ENCODE measurements at regions not wholly inside any gene's neighbourhood (a gene's known extent, or its start where the extent isn't known, plus 50 kb on each side); places are given as distances from the start of the nearest gene placed in this dataset.

DNA sequence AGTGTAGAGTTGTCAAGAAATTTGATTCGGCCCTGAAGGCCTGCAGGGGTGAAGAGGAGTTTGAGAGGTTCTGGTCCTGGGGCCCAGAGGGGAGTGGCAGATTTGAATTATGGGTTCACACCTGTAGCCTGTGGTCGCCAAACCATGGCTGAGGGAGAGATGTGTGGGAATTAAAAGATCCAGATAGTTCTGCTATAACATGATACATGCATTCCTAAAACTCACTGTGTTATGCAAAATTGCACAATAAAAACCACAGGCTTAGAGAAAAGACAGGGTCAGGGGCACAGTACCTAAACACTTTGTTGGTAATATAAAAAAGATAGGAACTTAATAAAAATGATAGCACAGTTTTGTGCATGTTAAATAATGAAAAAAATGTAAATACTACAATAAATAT lies 106.2 kb downstream of the TMEM30B start:
- Histone ChIP-seq H3K27ac (no peak overlapping the region), H2AFZ (no peak overlapping the region), H3K27me3 (no peaks in the 10 kb centered on the region), H3K79me2 (no peaks in the 10 kb centered on the region), H4K20me1 (ENCODE audit: insufficient read depth, poor library complexity, severe bottlenecking) (no peaks in the 10 kb centered on the region), H3K9me2 (replicated peaks; ENCODE audit: insufficient read depth) (no peaks in the 10 kb centered on the region), H3K4me3 (no peak overlapping the region), H3K9me3 (ENCODE audit: low read depth) (no peaks in the 10 kb centered on the region), H3K4me2 (no peak overlapping the region), H3K4me1 (ENCODE audit: insufficient read depth) (no peaks in the 10 kb centered on the region), H3K36me3 (replicated peaks; ENCODE audit: insufficient read depth, low read depth) (no peaks in the 10 kb centered on the region)
- TF ChIP-seq EZH2phosphoT487 (IDR thresholded peaks at IDR 0.05; ENCODE audit: low read depth, severe bottlenecking, unreplicated experiment) = no peak
- TF ChIP-seq, protein P1, sequence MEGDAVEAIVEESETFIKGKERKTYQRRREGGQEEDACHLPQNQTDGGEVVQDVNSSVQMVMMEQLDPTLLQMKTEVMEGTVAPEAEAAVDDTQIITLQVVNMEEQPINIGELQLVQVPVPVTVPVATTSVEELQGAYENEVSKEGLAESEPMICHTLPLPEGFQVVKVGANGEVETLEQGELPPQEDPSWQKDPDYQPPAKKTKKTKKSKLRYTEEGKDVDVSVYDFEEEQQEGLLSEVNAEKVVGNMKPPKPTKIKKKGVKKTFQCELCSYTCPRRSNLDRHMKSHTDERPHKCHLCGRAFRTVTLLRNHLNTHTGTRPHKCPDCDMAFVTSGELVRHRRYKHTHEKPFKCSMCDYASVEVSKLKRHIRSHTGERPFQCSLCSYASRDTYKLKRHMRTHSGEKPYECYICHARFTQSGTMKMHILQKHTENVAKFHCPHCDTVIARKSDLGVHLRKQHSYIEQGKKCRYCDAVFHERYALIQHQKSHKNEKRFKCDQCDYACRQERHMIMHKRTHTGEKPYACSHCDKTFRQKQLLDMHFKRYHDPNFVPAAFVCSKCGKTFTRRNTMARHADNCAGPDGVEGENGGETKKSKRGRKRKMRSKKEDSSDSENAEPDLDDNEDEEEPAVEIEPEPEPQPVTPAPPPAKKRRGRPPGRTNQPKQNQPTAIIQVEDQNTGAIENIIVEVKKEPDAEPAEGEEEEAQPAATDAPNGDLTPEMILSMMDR (IDR thresholded peaks at IDR 0.05; ENCODE audit: poor library complexity) = no peak
- no peak for TF ChIP-seq EZH2 (IDR thresholded peaks at IDR 0.05; ENCODE audit: borderline replicate concordance)
- DNase-seq (ENCODE audit: low spot score) = no peak
- 76% methylated on average over 2 of the region's 2 CpGs for WGBS (ENCODE audit: low lambda C conversion rate, missing lambda C conversion rate)

DNA sequence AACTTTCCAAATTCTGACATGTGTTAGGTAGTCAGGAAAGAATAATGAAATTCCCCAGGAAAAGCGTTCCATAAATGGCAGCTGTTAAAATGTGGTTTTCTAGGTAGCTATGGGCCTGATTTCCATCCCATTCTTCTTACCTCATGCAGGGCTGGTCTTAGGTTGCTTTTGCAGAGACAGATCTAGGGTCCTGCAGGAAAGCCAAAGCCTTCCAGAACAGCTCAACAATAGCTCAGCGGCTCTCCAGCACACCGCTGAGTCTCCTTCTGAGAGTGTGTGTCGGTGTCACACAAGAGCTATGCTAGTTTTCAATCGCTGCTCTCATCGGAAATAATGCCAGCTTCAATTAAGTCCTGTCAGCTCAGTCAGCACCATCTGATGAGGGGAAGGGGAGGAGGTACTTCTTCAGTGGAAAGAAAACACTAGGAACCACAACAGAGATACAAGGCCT lies 106.7 kb downstream of the TMEM30B start:
- 62% methylated on average over 6 of the region's 6 CpGs for WGBS (ENCODE audit: low lambda C conversion rate, missing lambda C conversion rate)
- H4K20me1 ChIP-seq (ENCODE audit: insufficient read depth, poor library complexity, severe bottlenecking) = no peaks in the 10 kb centered on the region
- no peak for TF ChIP-seq EZH2phosphoT487 (IDR thresholded peaks at IDR 0.05; ENCODE audit: low read depth, severe bottlenecking, unreplicated experiment)
- no peak for TF ChIP-seq EZH2 (IDR thresholded peaks at IDR 0.05; ENCODE audit: borderline replicate concordance)
- TF ChIP-seq, protein P1 (IDR thresholded peaks at IDR 0.05; ENCODE audit: poor library complexity) = no peak
- no peak overlapping the region for H2AFZ ChIP-seq
- H3K9me2 ChIP-seq (replicated peaks; ENCODE audit: insufficient read depth) = no peaks in the 10 kb centered on the region
- H3K9me3 ChIP-seq (ENCODE audit: low read depth) = no peaks in the 10 kb centered on the region
- no peak for DNase-seq (ENCODE audit: low spot score)
- no peaks in the 10 kb centered on the region for H3K4me1 ChIP-seq (ENCODE audit: insufficient read depth)
- H3K79me2 ChIP-seq = no peaks in the 10 kb centered on the region
- no peak overlapping the region for H3K4me2 ChIP-seq
- H3K27ac ChIP-seq = no peak overlapping the region
- H3K36me3 ChIP-seq (replicated peaks; ENCODE audit: insufficient read depth, low read depth) = no peaks in the 10 kb centered on the region
- no peaks in the 10 kb centered on the region for H3K27me3 ChIP-seq
- no peak overlapping the region for H3K4me3 ChIP-seq

DNA sequence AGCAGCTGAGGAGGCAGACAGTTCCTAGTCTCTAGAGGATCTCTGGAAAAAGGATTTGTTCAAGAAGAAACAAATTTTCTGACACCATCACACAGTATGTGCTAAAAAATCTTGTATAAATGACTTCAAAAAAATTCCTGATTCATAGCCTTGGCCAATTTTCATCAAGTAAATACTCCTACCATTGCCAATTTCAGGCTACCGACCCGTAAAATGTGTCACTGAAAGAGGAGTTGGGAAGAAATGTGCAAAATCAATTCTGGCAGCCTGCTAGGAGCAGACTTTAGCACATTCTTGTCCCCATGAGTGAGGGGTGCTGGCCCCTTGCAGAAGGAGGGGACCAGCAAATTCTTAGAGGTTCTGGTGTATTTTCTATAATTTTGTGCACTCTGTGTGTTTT lies 109.4 kb downstream of the TMEM30B start:
- TF ChIP-seq, protein P1 (IDR thresholded peaks at IDR 0.05; ENCODE audit: poor library complexity) = no peak
- TF ChIP-seq EZH2phosphoT487 (IDR thresholded peaks at IDR 0.05; ENCODE audit: low read depth, severe bottlenecking, unreplicated experiment) (no peak), EZH2 (IDR thresholded peaks at IDR 0.05; ENCODE audit: borderline replicate concordance) (no peak)
- Histone ChIP-seq H3K9me2 (replicated peaks; ENCODE audit: insufficient read depth) (no peaks in the 10 kb centered on the region), H3K4me2 (no peak overlapping the region), H3K79me2 (no peaks in the 10 kb centered on the region), H4K20me1 (ENCODE audit: insufficient read depth, poor library complexity, severe bottlenecking) (no peaks in the 10 kb centered on the region), H3K27ac (no peak overlapping the region), H3K9me3 (ENCODE audit: low read depth) (no peaks in the 10 kb centered on the region), H3K36me3 (replicated peaks; ENCODE audit: insufficient read depth, low read depth) (no peaks in the 10 kb centered on the region), H3K4me3 (no peak overlapping the region), H3K4me1 (ENCODE audit: insufficient read depth) (no peaks in the 10 kb centered on the region), H2AFZ (no peak overlapping the region), H3K27me3 (no peaks in the 10 kb centered on the region)
- no peak for DNase-seq (ENCODE audit: low spot score)
- WGBS (ENCODE audit: low lambda C conversion rate, missing lambda C conversion rate) = 86% methylated on average over 2 of the region's 2 CpGs

DNA sequence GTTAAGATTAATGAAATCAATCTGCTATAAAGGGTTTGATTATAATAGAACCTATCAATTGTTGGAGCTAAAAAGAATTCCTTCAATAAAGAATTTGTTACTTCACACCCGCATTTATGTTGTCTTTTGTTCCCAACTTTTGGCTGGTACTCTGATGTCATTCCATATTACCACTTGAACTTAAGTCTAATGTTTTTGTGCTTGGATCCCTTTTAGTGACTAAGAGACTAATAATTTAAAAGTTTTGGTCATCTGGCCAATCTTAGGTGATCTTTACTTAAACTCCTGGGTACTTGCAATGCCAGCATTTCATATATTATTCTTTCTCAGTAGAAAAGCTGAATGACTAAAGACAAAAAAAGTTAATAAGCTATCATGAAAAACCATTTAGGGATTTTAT lies 113.0 kb downstream of the TMEM30B start:
- Histone ChIP-seq H3K36me3 (replicated peaks; ENCODE audit: insufficient read depth, low read depth) (no peaks in the 10 kb centered on the region), H3K9me2 (replicated peaks; ENCODE audit: insufficient read depth) (no peaks in the 10 kb centered on the region), H2AFZ (no peak overlapping the region), H3K27ac (no peak overlapping the region), H3K4me3 (no peak overlapping the region), H3K4me2 (no peak overlapping the region), H3K4me1 (ENCODE audit: insufficient read depth) (no peaks in the 10 kb centered on the region), H4K20me1 (ENCODE audit: insufficient read depth, poor library complexity, severe bottlenecking) (no peaks in the 10 kb centered on the region), H3K9me3 (ENCODE audit: low read depth) (peaks cover 4% of the 10 kb centered on the region), H3K79me2 (no peaks in the 10 kb centered on the region), H3K27me3 (no peaks in the 10 kb centered on the region)
- TF ChIP-seq, protein P1 (IDR thresholded peaks at IDR 0.05; ENCODE audit: poor library complexity) = no peak
- no peak for TF ChIP-seq EZH2phosphoT487 (IDR thresholded peaks at IDR 0.05; ENCODE audit: low read depth, severe bottlenecking, unreplicated experiment)
- TF ChIP-seq EZH2 (IDR thresholded peaks at IDR 0.05; ENCODE audit: borderline replicate concordance) = no peak
- 96% methylated on average over 1 of the region's 1 CpG for WGBS (ENCODE audit: low lambda C conversion rate, missing lambda C conversion rate)
- DNase-seq (ENCODE audit: low spot score) = no peak

All from hepatocyte (in vitro differentiated cells).